ENCODE measurements at regions not wholly inside any gene's neighbourhood (a gene's known extent, or its start where the extent isn't known, plus 50 kb on each side); places are given as distances from the start of the nearest gene placed in this dataset.
"Not testable (repeated sequence)": the region's sequence is repeated elsewhere in the genome, so short reads cannot be mapped to it uniquely, and the experiment has no call there.

DNA sequence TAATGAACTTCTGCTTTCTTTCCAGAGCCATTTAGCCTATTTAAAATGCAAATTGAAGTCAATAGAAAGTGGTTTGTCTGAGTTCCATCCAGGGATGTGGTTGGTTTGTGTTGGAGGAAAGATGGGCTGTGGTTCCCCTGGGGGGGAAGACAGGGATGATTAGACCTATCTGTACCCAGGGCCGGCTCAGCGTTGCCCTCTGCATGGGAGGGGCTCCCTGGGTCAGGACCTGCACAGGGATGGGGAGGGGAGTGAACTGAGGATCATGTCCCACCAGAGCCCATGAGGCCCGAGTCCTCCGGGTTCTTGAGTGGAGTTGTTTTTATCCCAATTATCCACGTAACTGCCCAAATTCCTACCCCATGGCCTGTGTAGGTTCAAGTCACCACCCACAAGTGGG lies 76.9 kb upstream of the SFSWAP start:
- no peak overlapping the region for H3K4me3 ChIP-seq (ENCODE audit: control insufficient read depth in 2 of 3, extremely low read depth in 1 of 3, insufficient read depth in 2 of 3, low read depth in 1 of 3, low read length in 3 of 3)
- no peak overlapping the region for H3K9ac ChIP-seq (ENCODE audit: control insufficient read depth, extremely low read depth, insufficient read depth, low read length)
- dilution Hi-C loops (cut with MboI; ENCODE audit: extremely low pct_ligation_motif_present, low sequenced_read_pairs), result no loop called here
- no peak overlapping the region for H2AFZ ChIP-seq (ENCODE audit: control insufficient read depth, low read length)
- H3K9me1 ChIP-seq (ENCODE audit: control insufficient read depth, extremely low read depth, insufficient read depth, low read length), result no peaks in the 10 kb centered on the region
- DNase-seq (ENCODE audit: low read depth, low spot score), result no peak
- H3K36me3 ChIP-seq (ENCODE audit: control insufficient read depth in 2 of 2, extremely low read depth in 1 of 2, insufficient read depth in 2 of 2, low read length in 2 of 2), result no peaks in the 10 kb centered on the region
- H4K20me1 ChIP-seq (ENCODE audit: control insufficient read depth, extremely low read depth, insufficient read depth, low read length), result no peaks in the 10 kb centered on the region
- FAIRE-seq, result no peak
- no peaks in the 10 kb centered on the region for H3K27me3 ChIP-seq (ENCODE audit: control insufficient read depth, extremely low read depth, insufficient read depth, low read length)
- no peaks in the 10 kb centered on the region for H3K79me2 ChIP-seq (ENCODE audit: control insufficient read depth, insufficient read depth, low read length)
- no peaks in the 10 kb centered on the region for H3K9me3 ChIP-seq (ENCODE audit: control insufficient read depth, low read depth, low read length)
- no peaks in the 10 kb centered on the region for H3K4me1 ChIP-seq (ENCODE audit: control insufficient read depth, extremely low read depth, insufficient read depth, low read length)
- no peak overlapping the region for H3K27ac ChIP-seq (ENCODE audit: control insufficient read depth, insufficient read depth, low read length)
- no peak overlapping the region for H3K4me2 ChIP-seq (ENCODE audit: control insufficient read depth, extremely low read depth, insufficient read depth, low read depth, low read length)
- no peak for TF ChIP-seq EZH2 (IDR thresholded peaks at IDR 0.05; ENCODE audit: low read length)
- TF ChIP-seq, protein P1, sequence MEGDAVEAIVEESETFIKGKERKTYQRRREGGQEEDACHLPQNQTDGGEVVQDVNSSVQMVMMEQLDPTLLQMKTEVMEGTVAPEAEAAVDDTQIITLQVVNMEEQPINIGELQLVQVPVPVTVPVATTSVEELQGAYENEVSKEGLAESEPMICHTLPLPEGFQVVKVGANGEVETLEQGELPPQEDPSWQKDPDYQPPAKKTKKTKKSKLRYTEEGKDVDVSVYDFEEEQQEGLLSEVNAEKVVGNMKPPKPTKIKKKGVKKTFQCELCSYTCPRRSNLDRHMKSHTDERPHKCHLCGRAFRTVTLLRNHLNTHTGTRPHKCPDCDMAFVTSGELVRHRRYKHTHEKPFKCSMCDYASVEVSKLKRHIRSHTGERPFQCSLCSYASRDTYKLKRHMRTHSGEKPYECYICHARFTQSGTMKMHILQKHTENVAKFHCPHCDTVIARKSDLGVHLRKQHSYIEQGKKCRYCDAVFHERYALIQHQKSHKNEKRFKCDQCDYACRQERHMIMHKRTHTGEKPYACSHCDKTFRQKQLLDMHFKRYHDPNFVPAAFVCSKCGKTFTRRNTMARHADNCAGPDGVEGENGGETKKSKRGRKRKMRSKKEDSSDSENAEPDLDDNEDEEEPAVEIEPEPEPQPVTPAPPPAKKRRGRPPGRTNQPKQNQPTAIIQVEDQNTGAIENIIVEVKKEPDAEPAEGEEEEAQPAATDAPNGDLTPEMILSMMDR (optimal IDR thresholded peaks at IDR 0.05 in 1 of 3, IDR thresholded peaks at IDR 0.05 in 1 of 3, conservative IDR thresholded peaks at IDR 0.05 in 1 of 3; ENCODE audit: extremely low read depth in 1 of 3, insufficient read depth in 2 of 3, low read length in 3 of 3), result no peak

DNA sequence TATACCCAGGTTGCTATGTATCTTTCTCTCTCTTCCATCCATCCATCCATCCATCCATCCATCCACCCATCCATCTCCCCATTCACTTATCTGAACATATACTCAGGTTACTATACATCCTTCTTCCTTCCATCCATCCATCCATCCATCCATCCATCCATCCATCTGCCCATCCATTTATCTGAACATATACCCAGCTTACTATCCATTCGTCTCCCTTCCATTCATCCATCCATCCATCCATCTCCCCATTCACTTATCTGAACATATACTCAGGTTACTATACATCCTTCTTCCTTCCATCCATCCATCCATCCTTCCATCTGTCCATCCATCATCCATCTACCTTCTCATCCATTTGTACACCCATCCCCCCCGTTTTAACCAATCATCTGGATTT lies 75.9 kb upstream of the SFSWAP start:
- H3K4me3 ChIP-seq (ENCODE audit: control insufficient read depth in 2 of 3, extremely low read depth in 1 of 3, insufficient read depth in 2 of 3, low read depth in 1 of 3, low read length in 3 of 3); H3K27ac ChIP-seq (ENCODE audit: control insufficient read depth, insufficient read depth, low read length); H3K4me2 ChIP-seq (ENCODE audit: control insufficient read depth, extremely low read depth, insufficient read depth, low read depth, low read length); H3K27me3 ChIP-seq (ENCODE audit: control insufficient read depth, extremely low read depth, insufficient read depth, low read length); H3K36me3 ChIP-seq (ENCODE audit: control insufficient read depth in 2 of 2, extremely low read depth in 1 of 2, insufficient read depth in 2 of 2, low read length in 2 of 2); dilution Hi-C loops (cut with MboI; ENCODE audit: extremely low pct_ligation_motif_present, low sequenced_read_pairs); FAIRE-seq; H3K9me3 ChIP-seq (ENCODE audit: control insufficient read depth, low read depth, low read length); H3K4me1 ChIP-seq (ENCODE audit: control insufficient read depth, extremely low read depth, insufficient read depth, low read length); H3K9ac ChIP-seq (ENCODE audit: control insufficient read depth, extremely low read depth, insufficient read depth, low read length); H4K20me1 ChIP-seq (ENCODE audit: control insufficient read depth, extremely low read depth, insufficient read depth, low read length); H3K9me1 ChIP-seq (ENCODE audit: control insufficient read depth, extremely low read depth, insufficient read depth, low read length); H2AFZ ChIP-seq (ENCODE audit: control insufficient read depth, low read length); H3K79me2 ChIP-seq (ENCODE audit: control insufficient read depth, insufficient read depth, low read length); DNase-seq (ENCODE audit: low read depth, low spot score): not testable (repeated sequence)

DNA sequence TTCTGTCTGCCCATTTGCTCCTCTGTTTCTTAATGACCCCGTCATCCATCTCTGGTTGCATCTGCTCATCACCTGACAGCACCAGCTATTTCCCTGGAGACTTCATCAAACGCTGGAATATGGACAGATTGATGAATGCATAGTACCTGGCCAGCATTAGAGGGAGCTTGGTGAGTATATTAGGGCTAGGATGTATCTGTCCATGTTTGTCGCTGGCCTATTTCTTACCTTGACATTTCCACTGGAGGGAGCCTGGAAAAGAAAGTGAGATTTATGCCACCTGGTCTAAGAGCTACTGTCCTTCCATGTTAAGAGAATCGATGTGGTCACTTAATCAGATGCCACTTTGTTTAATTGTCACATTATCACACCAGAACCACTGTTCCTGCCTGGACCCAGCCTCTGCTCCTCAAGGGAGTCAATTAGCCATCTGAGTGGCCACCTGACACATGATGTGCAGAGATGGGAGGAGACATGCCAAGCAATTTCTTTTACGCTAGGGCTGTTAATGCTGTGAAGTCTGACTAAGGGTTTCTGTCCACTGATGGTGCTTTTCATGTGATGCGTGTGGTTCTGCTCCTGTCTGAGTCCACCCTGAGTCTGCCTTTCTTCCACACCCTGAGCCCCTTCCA lies 75.3 kb upstream of the SFSWAP start:
- Histone ChIP-seq H3K36me3 (ENCODE audit: control insufficient read depth in 2 of 2, extremely low read depth in 1 of 2, insufficient read depth in 2 of 2, low read length in 2 of 2) (no peaks in the 10 kb centered on the region), H3K27me3 (ENCODE audit: control insufficient read depth, extremely low read depth, insufficient read depth, low read length) (no peaks in the 10 kb centered on the region), H4K20me1 (ENCODE audit: control insufficient read depth, extremely low read depth, insufficient read depth, low read length) (no peaks in the 10 kb centered on the region), H3K9ac (ENCODE audit: control insufficient read depth, extremely low read depth, insufficient read depth, low read length) (no peak overlapping the region), H3K4me2 (ENCODE audit: control insufficient read depth, extremely low read depth, insufficient read depth, low read depth, low read length) (no peak overlapping the region), H3K79me2 (ENCODE audit: control insufficient read depth, insufficient read depth, low read length) (no peaks in the 10 kb centered on the region), H3K4me1 (ENCODE audit: control insufficient read depth, extremely low read depth, insufficient read depth, low read length) (no peaks in the 10 kb centered on the region), H3K9me1 (ENCODE audit: control insufficient read depth, extremely low read depth, insufficient read depth, low read length) (no peaks in the 10 kb centered on the region), H3K9me3 (ENCODE audit: control insufficient read depth, low read depth, low read length) (no peaks in the 10 kb centered on the region), H2AFZ (ENCODE audit: control insufficient read depth, low read length) (no peak overlapping the region), H3K27ac (ENCODE audit: control insufficient read depth, insufficient read depth, low read length) (no peak overlapping the region), H3K4me3 (ENCODE audit: control insufficient read depth in 2 of 3, extremely low read depth in 1 of 3, insufficient read depth in 2 of 3, low read depth in 1 of 3, low read length in 3 of 3) (no peak overlapping the region)
- FAIRE-seq, result no peak
- TF ChIP-seq, protein P1 (optimal IDR thresholded peaks at IDR 0.05 in 1 of 3, IDR thresholded peaks at IDR 0.05 in 1 of 3, conservative IDR thresholded peaks at IDR 0.05 in 1 of 3; ENCODE audit: extremely low read depth in 1 of 3, insufficient read depth in 2 of 3, low read length in 3 of 3), result no peak
- no peak for TF ChIP-seq EZH2 (IDR thresholded peaks at IDR 0.05; ENCODE audit: low read length)
- dilution Hi-C loops (cut with MboI; ENCODE audit: extremely low pct_ligation_motif_present, low sequenced_read_pairs), result no loop called here
- no peak for DNase-seq (ENCODE audit: low read depth, low spot score)

Measured in keratinocyte (primary cell).